Caco-2 (cell line): ENCODE measurements at regions not wholly inside any gene's neighbourhood (a gene's known extent, or its start where the extent isn't known, plus 50 kb on each side); places are given as distances from the start of the nearest gene placed in this dataset.

Experiments
- BruUV-seq: library from RNA; stranded (reverse); fragments of 400-500 nt; replicated peaks from 2 replicates; lab custom pipeline; 2021; lab: Mats Ljungman, UMichigan
- CTCF ChIA-PET: fragments of 300-600 bp; sonication (Branson Sonifier 250); formaldehyde crosslinking; loops from one replicate; lab custom pipeline; 2022; ENCODE audit warnings: antibody characterized with exemption; lab: Charles Lee
- POLR2A ChIA-PET: fragments of 300-600 bp; sonication (Branson Sonifier 250); formaldehyde crosslinking; loops from one replicate; lab custom pipeline; 2022; ENCODE audit warnings: antibody characterized with exemption; lab: Charles Lee
- DNase-seq, 2 experiments: peaks; one replicate each; pipeline versions ENCODE4 v3.0.0 to v3.0.0-alpha.2; 2020 to 2022
- H3K27me3 ChIP-seq: replicated peaks from 2 replicates; pipeline ENCODE4 v1.6.0; 2011; ENCODE audit warnings: low read length; ENCODE audit not compliant: control insufficient read depth, insufficient read depth
- H3K36me3 ChIP-seq: 2 replicates; pipeline ENCODE4 v1.5.1; 2011; ENCODE audit warnings: low read length; ENCODE audit not compliant: control insufficient read depth, insufficient read depth
- H3K4me1 ChIP-seq: fragments of 250-450 bp; sonication (Bioruptor Pico); 2 replicates; pipeline ENCODE4 v1.5.1; 2020; ENCODE audit warnings: mild to moderate bottlenecking
- H3K4me3 ChIP-seq: 2 replicates; pipeline ENCODE4 v1.5.1; 2011; ENCODE audit warnings: low read depth, mild to moderate bottlenecking, control low read depth, low read length
- H3K9me3 ChIP-seq: fragments of 250-450 bp; sonication (Bioruptor Pico); 2 replicates; pipeline ENCODE4 v1.5.1; 2020; ENCODE audit warnings: mild to moderate bottlenecking, moderate library complexity
- H3K27ac Mint-ChIP-seq: one replicate; pipeline ENCODE4 v1.8.0; 2022; ENCODE audit warnings: mixed read lengths; ENCODE audit not compliant: unreplicated experiment
- H3K27me3 Mint-ChIP-seq: one replicate; pipeline ENCODE4 v1.8.0; 2022; ENCODE audit warnings: mixed read lengths; ENCODE audit not compliant: insufficient read depth, unreplicated experiment
- H3K36me3 Mint-ChIP-seq: one replicate; pipeline ENCODE4 v1.8.0; 2022; ENCODE audit warnings: mild to moderate bottlenecking, mixed read lengths; ENCODE audit not compliant: insufficient read depth, unreplicated experiment
- H3K4me1 Mint-ChIP-seq: one replicate; pipeline ENCODE4 v1.8.0; 2022; ENCODE audit warnings: low read depth, mixed read lengths; ENCODE audit not compliant: unreplicated experiment
- H3K4me3 Mint-ChIP-seq: one replicate; pipeline ENCODE4 v1.8.0; 2022; ENCODE audit warnings: mild to moderate bottlenecking, moderate library complexity, mixed read lengths; ENCODE audit not compliant: unreplicated experiment
- H3K9me3 Mint-ChIP-seq: one replicate; pipeline ENCODE4 v1.8.0; 2022; ENCODE audit warnings: mixed read lengths; ENCODE audit not compliant: unreplicated experiment
- CTCF ChIP-seq, 2 experiments: fragments of 200-600 bp in 1 of 2; IDR thresholded peaks; 1 replicate in 1 of 2; 2 replicates in 1 of 2; pipeline versions ENCODE4 v1.5.1 to v1.8.0; 2011 to 2022; ENCODE audit warnings: antibody characterized with exemption in 1 of 2, control low read depth in 1 of 2, inconsistent platforms in 1 of 2, low read depth in 1 of 2, low read length in 1 of 2, mild to moderate bottlenecking in 1 of 2, moderate library complexity in 1 of 2; ENCODE audit not compliant: insufficient read depth in 1 of 2, severe bottlenecking in 1 of 2, unreplicated experiment in 1 of 2
- intact Hi-C: fragments of 100-400 bp; cut with micrococcal nuclease; formaldehyde crosslinking; loops from one replicate; pipeline ENCODE4 v1.10.0; 2022; ENCODE audit not compliant: unreplicated experiment

- no peaks in the 10 kb centered on the region for H3K4me1 Mint-ChIP-seq
- Histone ChIP-seq H3K4me3 (no peak overlapping the region), H3K9me3 (no peaks in the 10 kb centered on the region), H3K36me3 (no peaks in the 10 kb centered on the region), H3K27me3 (no peaks in the 10 kb centered on the region), H3K4me1 (no peaks in the 10 kb centered on the region)
- intact Hi-C loops = no loop called here
- peaks cover 4% of the 10 kb centered on the region for H3K27me3 Mint-ChIP-seq
- no peak for TF ChIP-seq CTCF (IDR thresholded peaks at IDR 0.05; ENCODE audit: insufficient read depth in 1 of 2, low read depth in 1 of 2, low read length in 1 of 2, severe bottlenecking in 1 of 2, unreplicated experiment in 1 of 2)
- no peaks in the 10 kb centered on the region for H3K36me3 Mint-ChIP-seq
- H3K4me3 Mint-ChIP-seq = no peak overlapping the region
- DNase-seq = no peak
- no peaks in the 10 kb centered on the region for H3K9me3 Mint-ChIP-seq
- BruUV-seq = no TSS peak
- ChIA-PET CTCF (no interaction called here), POLR2A (no interaction called here)
- H3K27ac Mint-ChIP-seq = no peak overlapping the region
Measured at GRCh38 chr3:72185549-72186399, 400.8 kb upstream of the PROK2 start.

- ChIA-PET CTCF (no interaction called here), POLR2A (no interaction called here)
- Histone ChIP-seq H3K9me3 (no peaks in the 10 kb centered on the region), H3K4me3 (no peak overlapping the region), H3K4me1 (no peaks in the 10 kb centered on the region), H3K27me3 (no peaks in the 10 kb centered on the region), H3K36me3 (no peaks in the 10 kb centered on the region)
- Mint-ChIP-seq H3K9me3 (no peaks in the 10 kb centered on the region), H3K4me3 (no peak overlapping the region), H3K4me1 (no peaks in the 10 kb centered on the region), H3K27me3 (peaks cover 4% of the 10 kb centered on the region), H3K36me3 (no peaks in the 10 kb centered on the region), H3K27ac (no peak overlapping the region)
- TF ChIP-seq CTCF (IDR thresholded peaks at IDR 0.05; ENCODE audit: insufficient read depth in 1 of 2, low read depth in 1 of 2, low read length in 1 of 2, severe bottlenecking in 1 of 2, unreplicated experiment in 1 of 2) = no peak
- no peak for DNase-seq
- intact Hi-C loops = no loop called here
- no TSS peak for BruUV-seq
Measured at GRCh38 chr3:72183489-72183888, 398.5 kb upstream of the PROK2 start.

- no peak for TF ChIP-seq CTCF (IDR thresholded peaks at IDR 0.05; ENCODE audit: insufficient read depth in 1 of 2, low read depth in 1 of 2, low read length in 1 of 2, severe bottlenecking in 1 of 2, unreplicated experiment in 1 of 2)
- POLR2A ChIA-PET = no interaction called here
- no peaks in the 10 kb centered on the region for H3K9me3 ChIP-seq
Measured at GRCh38 chr3:72182206-72182605, 397.3 kb upstream of the PROK2 start.

More at GRCh38 chr3:72182206-72182605, 397.3 kb upstream of the PROK2 start:
- H3K27me3 ChIP-seq = no peaks in the 10 kb centered on the region
- no peak for DNase-seq
- H3K4me1 Mint-ChIP-seq = no peaks in the 10 kb centered on the region
- CTCF ChIA-PET = interaction anchor here (0.7 kb wide), 1 partner anchor 20 kb away, joined by 5 read pairs; no protein-coding TSS in a partner anchor
- no peaks in the 10 kb centered on the region for H3K36me3 Mint-ChIP-seq
- H3K4me3 ChIP-seq = no peak overlapping the region
- intact Hi-C loops = no loop called here
- H3K27ac Mint-ChIP-seq = no peak overlapping the region
- no peaks in the 10 kb centered on the region for H3K9me3 Mint-ChIP-seq
- H3K4me1 ChIP-seq = no peaks in the 10 kb centered on the region
- no peak overlapping the region for H3K4me3 Mint-ChIP-seq
- H3K27me3 Mint-ChIP-seq = peaks cover 4% of the 10 kb centered on the region
- no TSS peak for BruUV-seq
- no peaks in the 10 kb centered on the region for H3K36me3 ChIP-seq
